Neural cell (in vitro differentiated cells): ENCODE measurements at regions not wholly inside any gene's neighbourhood (a gene's known extent, or its start where the extent isn't known, plus 50 kb on each side); places are given as distances from the start of the nearest gene placed in this dataset.

Experiments used
- CTCF ChIP-seq: fragments of 450-650 bp; IDR thresholded peaks from 2 replicates; pipeline ENCODE4 v1.5.1; 2014; ENCODE audit warnings: antibody characterized with exemption, mild to moderate bottlenecking, moderate library complexity; ENCODE audit not compliant: poor library complexity, severe bottlenecking
- EP300 ChIP-seq: fragments of 450-650 bp; conservative IDR thresholded peaks from 2 replicates; pipeline ENCODE4 v1.6.1; 2014; ENCODE audit warnings: antibody characterized with exemption, mild to moderate bottlenecking, moderate library complexity; ENCODE audit not compliant: poor library complexity, severe bottlenecking
- EZH2 ChIP-seq: fragments of 200-600, 300-800 bp; shearing (Covaris generic), sonication (generic); IDR thresholded peaks from 2 replicates; pipeline ENCODE4 v1.6.1; 2014; ENCODE audit warnings: antibody characterized with exemption, low read length, borderline replicate concordance, mild to moderate bottlenecking; ENCODE audit not compliant: insufficient read depth, poor library complexity, severe bottlenecking
- MXI1 ChIP-seq: fragments of 450-650 bp; conservative IDR thresholded peaks from 2 replicates; pipeline ENCODE4 v1.6.1; 2014; ENCODE audit warnings: antibody characterized with exemption, mild to moderate bottlenecking; ENCODE audit not compliant: poor library complexity, severe bottlenecking
- POLR2AphosphoS5 ChIP-seq: IDR thresholded peaks from 2 replicates; pipeline ENCODE4 v1.6.1; 2012
- TF ChIP-seq, protein P1 (sequence below): IDR thresholded peaks from 2 replicates; pipeline ENCODE4 v1.6.1; 2012; ENCODE audit warnings: borderline replicate concordance

- TF ChIP-seq, protein P1, sequence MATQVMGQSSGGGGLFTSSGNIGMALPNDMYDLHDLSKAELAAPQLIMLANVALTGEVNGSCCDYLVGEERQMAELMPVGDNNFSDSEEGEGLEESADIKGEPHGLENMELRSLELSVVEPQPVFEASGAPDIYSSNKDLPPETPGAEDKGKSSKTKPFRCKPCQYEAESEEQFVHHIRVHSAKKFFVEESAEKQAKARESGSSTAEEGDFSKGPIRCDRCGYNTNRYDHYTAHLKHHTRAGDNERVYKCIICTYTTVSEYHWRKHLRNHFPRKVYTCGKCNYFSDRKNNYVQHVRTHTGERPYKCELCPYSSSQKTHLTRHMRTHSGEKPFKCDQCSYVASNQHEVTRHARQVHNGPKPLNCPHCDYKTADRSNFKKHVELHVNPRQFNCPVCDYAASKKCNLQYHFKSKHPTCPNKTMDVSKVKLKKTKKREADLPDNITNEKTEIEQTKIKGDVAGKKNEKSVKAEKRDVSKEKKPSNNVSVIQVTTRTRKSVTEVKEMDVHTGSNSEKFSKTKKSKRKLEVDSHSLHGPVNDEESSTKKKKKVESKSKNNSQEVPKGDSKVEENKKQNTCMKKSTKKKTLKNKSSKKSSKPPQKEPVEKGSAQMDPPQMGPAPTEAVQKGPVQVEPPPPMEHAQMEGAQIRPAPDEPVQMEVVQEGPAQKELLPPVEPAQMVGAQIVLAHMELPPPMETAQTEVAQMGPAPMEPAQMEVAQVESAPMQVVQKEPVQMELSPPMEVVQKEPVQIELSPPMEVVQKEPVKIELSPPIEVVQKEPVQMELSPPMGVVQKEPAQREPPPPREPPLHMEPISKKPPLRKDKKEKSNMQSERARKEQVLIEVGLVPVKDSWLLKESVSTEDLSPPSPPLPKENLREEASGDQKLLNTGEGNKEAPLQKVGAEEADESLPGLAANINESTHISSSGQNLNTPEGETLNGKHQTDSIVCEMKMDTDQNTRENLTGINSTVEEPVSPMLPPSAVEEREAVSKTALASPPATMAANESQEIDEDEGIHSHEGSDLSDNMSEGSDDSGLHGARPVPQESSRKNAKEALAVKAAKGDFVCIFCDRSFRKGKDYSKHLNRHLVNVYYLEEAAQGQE, result no peak
- TF ChIP-seq CTCF (no peak), POLR2AphosphoS5 (no peak), EP300 (no peak), EZH2 (no peak), MXI1 (no peak)
Measured at GRCh38 chr10:130747946-130748345, 563.6 kb downstream of the TCERG1L start.
